Body of pancreas (tissue), 4 donors: ENCODE measurements at regions not wholly inside any gene's neighbourhood (a gene's known extent, or its start where the extent isn't known, plus 50 kb on each side); places are given as distances from the start of the nearest gene placed in this dataset.

ENCODE experiments used
- POLR2A ChIP-seq, 3 donors: fragments of 450-650 bp; IDR thresholded peaks; one replicate each; pipeline ENCODE4 v1.6.1; 2016; ENCODE audit warnings: antibody characterized with exemption in 3 of 3, mild to moderate bottlenecking in 2 of 3
- TF ChIP-seq, protein P1 (sequence below), 7 experiments: fragments of 450-650 bp in 4 of 7; fragments of 200-600 bp in 3 of 7; sonication (generic) in 3 of 7; IDR thresholded peaks; one replicate each; pipeline ENCODE4 v1.5.1; 2016 to 2019; ENCODE audit warnings: antibody characterized with exemption in 7 of 7

DNA sequence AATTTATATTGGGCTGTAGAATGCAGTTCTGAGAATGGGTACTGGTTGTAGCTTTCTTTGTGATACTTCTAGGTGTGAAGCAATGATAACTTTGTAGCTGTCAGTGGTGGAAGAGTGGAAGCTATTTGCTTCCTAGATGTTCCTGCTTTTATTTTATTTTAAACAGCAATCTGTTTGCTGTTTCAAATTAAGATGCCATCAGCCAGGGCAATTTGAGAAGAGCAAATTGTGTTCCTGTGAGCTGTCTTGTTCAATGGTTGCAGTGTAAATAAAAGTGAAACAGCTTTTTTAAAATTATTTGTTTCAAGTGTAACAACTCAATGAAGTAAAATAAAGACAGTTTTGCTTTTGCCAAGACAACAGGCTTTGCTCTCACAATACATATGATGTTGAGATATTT is 150.8 kb upstream of the TMEM229A start:
- TF ChIP-seq, protein P1, sequence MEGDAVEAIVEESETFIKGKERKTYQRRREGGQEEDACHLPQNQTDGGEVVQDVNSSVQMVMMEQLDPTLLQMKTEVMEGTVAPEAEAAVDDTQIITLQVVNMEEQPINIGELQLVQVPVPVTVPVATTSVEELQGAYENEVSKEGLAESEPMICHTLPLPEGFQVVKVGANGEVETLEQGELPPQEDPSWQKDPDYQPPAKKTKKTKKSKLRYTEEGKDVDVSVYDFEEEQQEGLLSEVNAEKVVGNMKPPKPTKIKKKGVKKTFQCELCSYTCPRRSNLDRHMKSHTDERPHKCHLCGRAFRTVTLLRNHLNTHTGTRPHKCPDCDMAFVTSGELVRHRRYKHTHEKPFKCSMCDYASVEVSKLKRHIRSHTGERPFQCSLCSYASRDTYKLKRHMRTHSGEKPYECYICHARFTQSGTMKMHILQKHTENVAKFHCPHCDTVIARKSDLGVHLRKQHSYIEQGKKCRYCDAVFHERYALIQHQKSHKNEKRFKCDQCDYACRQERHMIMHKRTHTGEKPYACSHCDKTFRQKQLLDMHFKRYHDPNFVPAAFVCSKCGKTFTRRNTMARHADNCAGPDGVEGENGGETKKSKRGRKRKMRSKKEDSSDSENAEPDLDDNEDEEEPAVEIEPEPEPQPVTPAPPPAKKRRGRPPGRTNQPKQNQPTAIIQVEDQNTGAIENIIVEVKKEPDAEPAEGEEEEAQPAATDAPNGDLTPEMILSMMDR (IDR thresholded peaks at IDR 0.05) = no peak
- TF ChIP-seq POLR2A (IDR thresholded peaks at IDR 0.05) = no peak
